Neutrophil (primary cell): ENCODE measurements at regions not wholly inside any gene's neighbourhood (a gene's known extent, or its start where the extent isn't known, plus 50 kb on each side); places are given as distances from the start of the nearest gene placed in this dataset.

Experiments
- H3K27ac ChIP-seq: fragments of 200-600 bp; sonication (generic); 2 replicates; pipeline ENCODE4 v1.5.1; 2016; ENCODE audit warnings: mild to moderate bottlenecking, moderate library complexity
- H3K27me3 ChIP-seq: fragments of 200-600 bp; sonication (generic); 2 replicates; pipeline ENCODE4 v1.6.0; 2016; ENCODE audit warnings: mild to moderate bottlenecking
- H3K36me3 ChIP-seq: fragments of 200-600 bp; sonication (generic); 2 replicates; pipeline ENCODE4 v1.5.1; 2017
- H3K4me1 ChIP-seq, 2 experiments: fragments of 200-600 bp in 1 of 2; sonication (generic) in 1 of 2; 1 replicate in 1 of 2; 2 replicates in 1 of 2; pipeline versions ENCODE4 v1.5.1 to v1.6.1; 2013 to 2016; ENCODE audit warnings: low read depth in 1 of 2, low read length in 1 of 2, mild to moderate bottlenecking in 1 of 2, moderate library complexity in 1 of 2; ENCODE audit not compliant: control insufficient read depth in 1 of 2, insufficient read depth in 1 of 2
- H3K4me3 ChIP-seq, 2 experiments: fragments of 200-600 bp in 1 of 2; sonication (generic) in 1 of 2; 1 replicate in 1 of 2; 2 replicates in 1 of 2; pipeline ENCODE4 v1.5.1; 2013 to 2016; ENCODE audit warnings: low read depth in 1 of 2, low read length in 1 of 2, mild to moderate bottlenecking in 1 of 2, moderate library complexity in 1 of 2
- H3K9me3 ChIP-seq: fragments of 200-600 bp; sonication (generic); 2 replicates; pipeline ENCODE4 v1.5.1; 2016
- CTCF ChIP-seq: fragments of 200-600 bp; sonication (generic); IDR thresholded peaks from 2 replicates; pipeline ENCODE4 v1.5.1; 2016; ENCODE audit warnings: antibody characterized with exemption

- no peak overlapping the region for H3K27ac ChIP-seq
- no peaks in the 10 kb centered on the region for H3K36me3 ChIP-seq
- H3K9me3 ChIP-seq = no peaks in the 10 kb centered on the region
- H3K27me3 ChIP-seq = no peaks in the 10 kb centered on the region
- H3K4me3 ChIP-seq = no peak overlapping the region
- no peak for TF ChIP-seq CTCF
- H3K4me1 ChIP-seq = no peaks in the 10 kb centered on the region
These were observed 285.4 kb downstream of the DHX15 start for GRCh38 chr4:24298911-24299310.

- H3K4me3 ChIP-seq = no peak overlapping the region
- no peak overlapping the region for H3K27ac ChIP-seq
- no peaks in the 10 kb centered on the region for H3K36me3 ChIP-seq
- H3K27me3 ChIP-seq = no peaks in the 10 kb centered on the region
- no peaks in the 10 kb centered on the region for H3K4me1 ChIP-seq
- TF ChIP-seq CTCF = no peak
- H3K9me3 ChIP-seq = no peaks in the 10 kb centered on the region
These were observed 297.3 kb downstream of the DHX15 start for GRCh38 chr4:24287096-24287495.

- H3K36me3 ChIP-seq = no peaks in the 10 kb centered on the region
- H3K4me3 ChIP-seq = no peak overlapping the region
- H3K27me3 ChIP-seq = no peaks in the 10 kb centered on the region
- H3K4me1 ChIP-seq = no peaks in the 10 kb centered on the region
- H3K9me3 ChIP-seq = no peaks in the 10 kb centered on the region
- TF ChIP-seq CTCF = no peak
- no peak overlapping the region for H3K27ac ChIP-seq
These were observed 298.6 kb downstream of the DHX15 start for GRCh38 chr4:24285759-24286158.

- Histone ChIP-seq H3K9me3 (no peaks in the 10 kb centered on the region), H3K4me3 (no peak overlapping the region), H3K27ac (no peak overlapping the region), H3K36me3 (no peaks in the 10 kb centered on the region), H3K4me1 (no peaks in the 10 kb centered on the region), H3K27me3 (no peaks in the 10 kb centered on the region)
- TF ChIP-seq CTCF = no peak
These were observed 301.9 kb downstream of the DHX15 start for GRCh38 chr4:24282446-24282845.

- no peaks in the 10 kb centered on the region for H3K27me3 ChIP-seq
- no peaks in the 10 kb centered on the region for H3K36me3 ChIP-seq
- H3K4me3 ChIP-seq = no peak overlapping the region
- H3K27ac ChIP-seq = no peak overlapping the region
- H3K4me1 ChIP-seq = no peaks in the 10 kb centered on the region
- no peaks in the 10 kb centered on the region for H3K9me3 ChIP-seq
- TF ChIP-seq CTCF = no peak
These were observed 304.4 kb downstream of the DHX15 start for GRCh38 chr4:24279911-24280375.

GRCh38 chr4:24279469-24279868 lies 304.9 kb downstream of the DHX15 start:
- TF ChIP-seq CTCF = no peak
- Histone ChIP-seq H3K4me3 (no peak overlapping the region), H3K4me1 (no peaks in the 10 kb centered on the region), H3K27ac (no peak overlapping the region), H3K9me3 (no peaks in the 10 kb centered on the region), H3K27me3 (no peaks in the 10 kb centered on the region), H3K36me3 (no peaks in the 10 kb centered on the region)
